ENCODE measurements at regions not wholly inside any gene's neighbourhood (a gene's known extent, or its start where the extent isn't known, plus 50 kb on each side); places are given as distances from the start of the nearest gene placed in this dataset.

DNA sequence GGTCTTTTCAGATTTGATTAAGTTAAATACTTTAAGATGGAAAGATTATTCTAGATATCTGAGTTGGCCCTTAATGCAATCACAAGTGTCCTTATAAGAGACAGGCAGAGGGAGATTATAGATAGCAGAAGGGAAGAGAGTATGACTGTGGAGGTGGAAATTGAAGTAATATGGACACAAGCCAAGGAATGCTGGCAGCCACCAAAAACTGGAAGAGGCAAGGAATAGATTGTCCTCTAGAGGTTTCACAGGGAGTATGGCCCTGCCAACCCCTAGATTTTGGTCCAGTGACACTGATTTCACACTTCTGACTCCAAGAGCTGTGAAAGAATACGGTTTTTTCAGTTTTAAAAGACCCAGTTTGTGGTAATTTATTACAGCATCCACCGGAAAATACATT lies 1498.7 kb upstream of the CADM2 start:
- Mint-ChIP-seq H3K9me3 (peaks cover 0 to 5% (median 0%) of the 10 kb centered on the region in 9 donors), H3K27ac (no peak overlapping the region), H3K36me3 (no peaks in the 10 kb centered on the region), H3K4me3 (no peak overlapping the region), H3K27me3 (no peaks in the 10 kb centered on the region), H3K4me1 (no peaks in the 10 kb centered on the region)
- DNase-seq (no peak), ATAC-seq (no peak)
- POLR2A ChIA-PET: no interaction called here

GRCh38 chr3:83461411-83461810 lies 1497.4 kb upstream of the CADM2 start:
- Mint-ChIP-seq H3K4me1 (no peaks in the 10 kb centered on the region), H3K27ac (no peak overlapping the region), H3K27me3 (no peaks in the 10 kb centered on the region), H3K9me3 (peaks cover 0 to 7% (median 0%) of the 10 kb centered on the region in 9 donors), H3K36me3 (no peaks in the 10 kb centered on the region), H3K4me3 (no peak overlapping the region)
- POLR2A ChIA-PET: no interaction called here
- DNase-seq (no peak), ATAC-seq (no peak)

DNA sequence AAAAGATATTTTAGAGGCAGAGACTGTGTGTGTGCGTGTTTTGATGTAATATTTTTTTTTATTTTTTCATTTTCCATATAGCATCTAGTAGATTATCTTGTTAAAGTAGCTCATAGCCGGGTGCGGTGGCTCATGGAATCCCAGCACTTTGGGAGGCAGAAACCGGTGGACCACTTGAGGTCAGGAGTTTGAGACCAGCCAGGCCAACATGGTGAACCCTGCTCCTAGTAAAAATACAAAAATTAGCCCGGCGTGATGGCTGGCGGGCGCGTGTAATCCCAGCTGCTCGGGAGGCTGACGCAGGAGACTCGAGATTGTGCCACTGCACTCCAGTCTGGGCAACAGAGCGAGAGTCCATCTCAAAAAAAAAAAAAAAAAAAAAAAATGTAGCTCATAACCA lies 1481.2 kb upstream of the CADM2 start:
- H3K36me3 Mint-ChIP-seq: no peaks in the 10 kb centered on the region
- no peak for DNase-seq
- no peak overlapping the region for H3K4me3 Mint-ChIP-seq
- H3K9me3 Mint-ChIP-seq: peaks cover 0 to 19% (median 5%) of the 10 kb centered on the region in 9 donors
- no peaks in the 10 kb centered on the region for H3K27me3 Mint-ChIP-seq
- no peak for ATAC-seq
- no peaks in the 10 kb centered on the region for H3K4me1 Mint-ChIP-seq
- no peak overlapping the region for H3K27ac Mint-ChIP-seq
- POLR2A ChIA-PET: no interaction called here

DNA sequence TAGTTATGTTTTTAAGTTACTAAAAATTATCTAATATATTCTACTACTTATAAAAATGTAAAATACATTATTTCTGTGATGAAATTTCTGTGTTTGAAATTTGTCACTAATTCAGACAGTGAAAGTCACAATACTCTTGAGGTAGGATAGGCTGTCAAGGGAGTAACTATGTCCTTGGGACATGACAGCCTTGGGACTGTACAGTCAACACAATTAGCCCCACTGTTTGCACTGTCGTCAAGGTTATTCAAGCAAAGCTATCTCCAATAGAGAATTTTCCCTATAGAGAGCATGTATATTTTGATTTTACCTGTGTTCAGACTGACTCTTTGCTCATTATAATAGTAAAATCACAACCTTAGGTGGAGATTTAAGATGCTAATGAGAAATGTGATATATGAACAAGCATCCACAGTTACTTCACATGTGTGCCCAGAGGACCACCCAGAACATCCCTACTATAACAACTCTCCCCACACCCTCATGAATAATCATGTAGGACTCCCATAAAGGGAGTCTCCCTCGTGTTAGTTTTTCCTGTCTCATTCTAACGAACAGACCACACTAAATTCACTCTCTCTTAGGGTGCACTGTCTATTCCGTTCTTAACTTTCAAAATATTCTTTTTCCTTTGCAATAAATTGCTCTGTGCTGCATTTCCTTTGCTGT lies 1476.3 kb upstream of the CADM2 start:
- no peak overlapping the region for H3K4me3 Mint-ChIP-seq
- DNase-seq (no peak), ATAC-seq (no peak)
- peaks cover 0 to 10% (median 2%) of the 10 kb centered on the region in 9 donors for H3K9me3 Mint-ChIP-seq
- H3K27me3 Mint-ChIP-seq: no peaks in the 10 kb centered on the region
- no peaks in the 10 kb centered on the region for H3K4me1 Mint-ChIP-seq
- POLR2A ChIA-PET: no interaction called here
- no peaks in the 10 kb centered on the region for H3K36me3 Mint-ChIP-seq
- no peak overlapping the region for H3K27ac Mint-ChIP-seq

- Mint-ChIP-seq H3K9me3 (peaks cover 0 to 11% (median 0%) of the 10 kb centered on the region in 9 donors), H3K4me1 (no peaks in the 10 kb centered on the region), H3K4me3 (no peak overlapping the region), H3K27ac (no peak overlapping the region), H3K27me3 (no peaks in the 10 kb centered on the region), H3K36me3 (no peaks in the 10 kb centered on the region)
- DNase-seq: no peak
- POLR2A ChIA-PET: no interaction called here
- ATAC-seq: no peak
Observed at GRCh38 chr3:83496462-83496861, 1462.3 kb upstream of the CADM2 start.

GRCh38 chr3:83498361-83499016 lies 1460.3 kb upstream of the CADM2 start:
- Mint-ChIP-seq H3K4me1 (no peaks in the 10 kb centered on the region), H3K36me3 (no peaks in the 10 kb centered on the region), H3K4me3 (no peak overlapping the region), H3K9me3 (peaks cover 0 to 9% (median 4%) of the 10 kb centered on the region in 9 donors), H3K27ac (no peak overlapping the region), H3K27me3 (no peaks in the 10 kb centered on the region)
- POLR2A ChIA-PET: no interaction called here
- ATAC-seq (no peak), DNase-seq (no peak)

DNA sequence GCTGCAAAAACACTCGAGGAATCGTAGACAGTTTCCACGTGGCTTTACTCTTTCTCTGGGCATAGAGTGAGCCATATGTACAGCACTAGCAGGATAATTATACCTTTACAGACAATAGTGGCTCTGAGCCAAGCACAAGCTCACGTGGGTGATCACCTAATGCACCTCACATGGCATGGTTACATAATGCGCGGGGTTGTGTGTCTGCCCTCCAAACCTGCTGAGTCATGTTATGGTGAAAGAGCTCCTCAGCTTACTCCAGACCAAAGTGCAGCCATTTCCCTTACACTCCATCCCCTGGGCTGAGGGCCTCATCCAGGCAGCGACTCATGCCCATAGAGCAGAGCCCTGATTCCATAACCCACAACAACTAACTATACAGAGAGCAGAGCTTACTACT lies 1458.4 kb upstream of the CADM2 start:
- ATAC-seq: no peak
- H3K9me3 Mint-ChIP-seq: peaks cover 0 to 9% (median 3%) of the 10 kb centered on the region in 9 donors
- POLR2A ChIA-PET: no interaction called here
- no peaks in the 10 kb centered on the region for H3K36me3 Mint-ChIP-seq
- no peaks in the 10 kb centered on the region for H3K4me1 Mint-ChIP-seq
- no peak overlapping the region for H3K27ac Mint-ChIP-seq
- H3K4me3 Mint-ChIP-seq: no peak overlapping the region
- no peak for DNase-seq
- H3K27me3 Mint-ChIP-seq: no peaks in the 10 kb centered on the region

DNA sequence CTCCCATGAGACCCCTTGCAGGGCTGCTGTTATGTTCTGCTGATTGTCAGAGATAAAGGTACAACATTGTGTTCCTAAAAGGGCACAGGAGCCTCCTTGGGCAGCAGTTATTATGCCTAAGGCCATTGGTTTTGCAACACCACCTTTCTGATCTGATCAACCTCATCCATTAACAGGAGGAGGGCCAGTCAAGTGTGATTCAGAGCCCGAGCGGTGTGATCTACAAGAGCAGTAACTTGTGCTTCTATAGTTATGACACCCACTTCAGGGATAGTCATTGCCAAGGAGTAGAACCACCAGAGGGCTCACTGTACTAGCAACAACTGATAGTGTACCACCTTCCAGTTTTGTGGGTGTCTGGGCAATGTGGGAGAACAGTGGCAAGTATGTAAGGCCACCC lies 1457.9 kb upstream of the CADM2 start:
- no peaks in the 10 kb centered on the region for H3K27me3 Mint-ChIP-seq
- no peaks in the 10 kb centered on the region for H3K4me1 Mint-ChIP-seq
- no peaks in the 10 kb centered on the region for H3K36me3 Mint-ChIP-seq
- ATAC-seq: no peak
- no peak overlapping the region for H3K27ac Mint-ChIP-seq
- no peak for DNase-seq
- peaks cover 0 to 11% (median 4%) of the 10 kb centered on the region in 9 donors for H3K9me3 Mint-ChIP-seq
- no peak overlapping the region for H3K4me3 Mint-ChIP-seq
- POLR2A ChIA-PET: no interaction called here

- DNase-seq (no peak), ATAC-seq (no peak)
- peaks cover 0 to 24% (median 8%) of the 10 kb centered on the region in 9 donors for H3K9me3 Mint-ChIP-seq
- no peaks in the 10 kb centered on the region for H3K36me3 Mint-ChIP-seq
- no peaks in the 10 kb centered on the region for H3K4me1 Mint-ChIP-seq
- H3K4me3 Mint-ChIP-seq: no peak overlapping the region
- H3K27ac Mint-ChIP-seq: no peak overlapping the region
- POLR2A ChIA-PET: no interaction called here
- no peaks in the 10 kb centered on the region for H3K27me3 Mint-ChIP-seq
Observed at GRCh38 chr3:83513051-83513450, 1445.7 kb upstream of the CADM2 start.

DNA sequence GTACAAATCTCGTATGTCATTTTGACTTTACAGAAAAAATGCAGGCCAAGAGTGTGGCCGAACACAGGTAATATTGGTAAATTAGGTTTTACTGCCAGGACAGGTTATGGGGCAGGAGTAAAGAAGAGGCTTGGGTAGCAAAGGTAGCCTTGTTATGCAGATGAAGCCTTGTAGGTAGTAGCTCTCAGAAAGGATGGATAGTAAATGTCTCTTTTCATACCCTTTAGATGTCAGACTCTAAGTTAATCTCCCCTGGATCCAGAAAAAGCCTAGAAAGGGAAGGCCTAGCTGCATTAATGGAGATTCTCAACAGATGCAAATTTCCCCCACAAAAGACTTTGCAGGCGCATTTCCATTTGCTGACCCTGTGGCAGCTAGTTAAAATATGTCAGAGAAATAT lies 1445.1 kb upstream of the CADM2 start:
- peaks cover 0 to 27% (median 8%) of the 10 kb centered on the region in 9 donors for H3K9me3 Mint-ChIP-seq
- no peaks in the 10 kb centered on the region for H3K27me3 Mint-ChIP-seq
- no peak overlapping the region for H3K4me3 Mint-ChIP-seq
- no peaks in the 10 kb centered on the region for H3K4me1 Mint-ChIP-seq
- DNase-seq: no peak
- no peak overlapping the region for H3K27ac Mint-ChIP-seq
- no peaks in the 10 kb centered on the region for H3K36me3 Mint-ChIP-seq
- POLR2A ChIA-PET: no interaction called here
- no peak for ATAC-seq

DNA sequence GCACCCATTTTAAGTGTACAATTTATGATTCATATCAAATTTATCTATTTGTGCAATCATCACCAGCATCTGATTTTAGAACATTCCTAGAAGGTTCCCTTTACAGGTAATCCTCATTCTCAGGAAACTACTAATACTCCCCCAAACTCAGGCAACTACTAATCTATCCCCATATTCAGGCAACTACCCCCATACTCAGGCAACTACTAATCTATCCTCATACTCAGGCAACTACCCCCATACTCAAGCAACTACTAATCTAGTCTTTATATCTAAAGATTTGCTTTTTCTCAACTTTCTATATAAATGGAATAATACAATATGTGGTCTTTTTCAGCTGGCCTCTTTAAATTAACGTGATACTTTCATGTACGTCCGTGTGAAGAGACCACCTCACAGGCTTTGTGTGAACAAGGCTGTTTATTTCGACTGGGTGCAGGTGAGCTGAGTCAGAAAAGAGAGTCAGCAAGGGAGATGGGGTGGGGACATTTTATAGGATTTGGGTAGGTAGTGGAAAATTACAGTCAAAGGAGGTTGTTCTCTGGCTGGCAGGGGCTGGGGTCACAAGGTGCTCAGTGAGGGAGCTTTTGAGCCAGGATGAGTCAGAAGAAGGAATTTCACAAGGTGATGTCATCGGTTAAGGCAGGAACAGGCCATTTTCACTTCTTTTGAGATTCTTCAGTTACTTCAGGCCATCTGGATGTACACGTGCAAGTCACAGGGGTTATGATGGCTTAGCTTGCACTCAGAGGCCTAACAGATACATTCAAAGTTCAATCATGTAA lies 1444.5 kb upstream of the CADM2 start:
- no peak overlapping the region for H3K4me3 Mint-ChIP-seq
- no peaks in the 10 kb centered on the region for H3K4me1 Mint-ChIP-seq
- H3K27ac Mint-ChIP-seq: no peak overlapping the region
- H3K36me3 Mint-ChIP-seq: no peaks in the 10 kb centered on the region
- POLR2A ChIA-PET: no interaction called here
- no peaks in the 10 kb centered on the region for H3K27me3 Mint-ChIP-seq
- H3K9me3 Mint-ChIP-seq: peaks cover 0 to 29% (median 8%) of the 10 kb centered on the region in 9 donors
- ATAC-seq: no peak
- no peak for DNase-seq

GRCh38 chr3:83515123-83515522 lies 1443.7 kb upstream of the CADM2 start:
- Mint-ChIP-seq H3K27ac (no peak overlapping the region), H3K9me3 (peaks cover 0 to 29% (median 8%) of the 10 kb centered on the region in 9 donors), H3K4me1 (no peaks in the 10 kb centered on the region), H3K36me3 (no peaks in the 10 kb centered on the region), H3K4me3 (no peak overlapping the region), H3K27me3 (no peaks in the 10 kb centered on the region)
- POLR2A ChIA-PET: no interaction called here
- ATAC-seq (no peak), DNase-seq (no peak)

DNA sequence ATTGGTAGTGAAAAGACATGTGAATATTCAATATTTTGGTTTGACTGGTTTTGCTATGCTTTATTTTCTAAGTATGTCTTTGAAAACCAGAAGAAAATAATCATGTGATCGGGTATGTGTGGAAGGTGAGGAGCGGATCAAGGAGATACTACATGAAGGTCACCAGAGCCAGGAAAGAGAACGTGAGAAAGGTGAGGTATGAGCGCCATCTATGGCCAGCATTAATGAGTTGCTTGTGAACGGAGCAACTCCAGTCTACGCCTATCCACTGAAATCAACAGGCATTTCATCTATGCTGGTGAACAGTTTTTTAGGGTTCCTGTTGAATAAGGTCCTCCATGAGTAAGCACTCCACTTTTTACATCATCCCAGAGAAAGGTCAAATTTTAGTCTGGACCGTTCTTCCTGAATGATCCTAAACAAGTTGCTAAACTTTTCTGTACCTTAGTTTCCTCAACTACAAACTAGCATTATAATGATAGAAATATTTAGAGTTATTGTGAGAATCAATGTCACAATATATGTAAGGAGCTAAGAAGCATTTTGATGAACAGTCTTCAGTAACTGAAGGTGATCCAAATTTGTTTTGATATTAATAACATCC lies 1435.2 kb upstream of the CADM2 start:
- Mint-ChIP-seq H3K4me1 (no peaks in the 10 kb centered on the region), H3K36me3 (no peaks in the 10 kb centered on the region), H3K27ac (no peak overlapping the region), H3K4me3 (no peak overlapping the region), H3K9me3 (peaks cover 0 to 6% (median 2%) of the 10 kb centered on the region in 9 donors), H3K27me3 (no peaks in the 10 kb centered on the region)
- ATAC-seq: no peak
- POLR2A ChIA-PET: no interaction called here
- DNase-seq: no peak
